Urothelium cell line (cell line): ENCODE measurements at regions not wholly inside any gene's neighbourhood (a gene's known extent, or its start where the extent isn't known, plus 50 kb on each side); places are given as distances from the start of the nearest gene placed in this dataset.

Experiments
- DNase-seq: peaks from one replicate; pipeline ENCODE4 v3.0.0; 2011; ENCODE audit warnings: low spot score, mixed read lengths
- FAIRE-seq: peaks from 2 replicates; lab custom pipeline; 2011; peaks lifted over from hg19 to GRCh38; lab: Jason Lieb, UNC

DNA sequence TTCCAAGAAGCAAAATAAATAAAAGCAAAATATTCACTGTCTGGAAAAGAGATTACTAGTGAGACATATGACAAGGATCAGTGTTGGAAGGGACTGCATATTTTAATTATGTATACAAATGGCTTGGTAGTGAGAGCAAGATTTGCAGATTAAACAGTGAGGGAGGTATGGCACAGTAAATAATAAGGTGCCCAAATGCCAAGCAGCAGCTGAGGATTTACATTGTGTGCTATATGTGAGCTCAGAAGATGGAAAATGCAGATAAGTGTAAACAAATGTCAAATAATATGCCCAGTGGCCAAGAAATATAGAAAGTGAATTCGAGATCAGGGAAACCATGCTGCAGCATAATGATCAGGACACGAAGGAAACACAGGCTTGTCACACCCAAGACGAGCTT, 173.8 kb upstream of the NRSN1 start:
- DNase-seq (no peak), FAIRE-seq (no peak)

DNA sequence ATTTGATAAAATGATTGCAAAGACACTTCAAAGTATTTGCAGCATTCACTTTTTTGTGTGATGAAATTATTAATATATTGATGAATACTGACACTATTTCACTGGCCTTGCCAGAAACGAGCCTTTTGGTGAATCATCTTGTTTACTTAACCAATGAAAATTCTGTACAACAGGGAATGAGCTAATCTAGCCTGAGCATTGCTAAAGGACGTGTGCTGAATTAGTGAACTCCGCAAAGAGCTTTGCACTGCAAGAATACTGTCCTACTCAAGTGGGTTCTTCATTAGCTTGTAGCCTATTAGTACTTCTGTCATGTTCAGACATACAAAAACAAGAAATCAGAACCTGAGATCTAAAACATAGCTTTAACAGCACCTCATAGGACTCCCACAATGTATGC, 172.0 kb upstream of the NRSN1 start:
- DNase-seq (no peak), FAIRE-seq (no peak)

DNA sequence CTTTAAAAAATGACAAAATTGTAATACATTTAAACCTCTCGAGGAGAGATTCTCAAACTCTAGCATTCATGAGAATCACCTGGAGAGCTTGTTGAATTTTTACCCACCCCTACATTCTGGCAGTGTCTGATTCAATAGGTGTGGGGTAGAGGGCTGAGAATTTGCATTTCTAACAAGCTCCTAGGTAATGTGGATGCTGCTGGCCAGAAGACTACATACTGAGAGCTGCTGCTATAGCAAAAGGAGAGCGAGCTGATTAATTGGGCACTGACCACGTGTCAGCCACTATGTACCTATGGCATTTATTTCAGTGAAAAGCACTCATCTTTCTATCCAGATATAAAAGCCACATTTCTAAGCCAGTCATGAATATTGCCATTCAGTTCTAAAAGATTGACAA, 169.0 kb upstream of the NRSN1 start:
- DNase-seq = no peak
- FAIRE-seq = no peak

DNA sequence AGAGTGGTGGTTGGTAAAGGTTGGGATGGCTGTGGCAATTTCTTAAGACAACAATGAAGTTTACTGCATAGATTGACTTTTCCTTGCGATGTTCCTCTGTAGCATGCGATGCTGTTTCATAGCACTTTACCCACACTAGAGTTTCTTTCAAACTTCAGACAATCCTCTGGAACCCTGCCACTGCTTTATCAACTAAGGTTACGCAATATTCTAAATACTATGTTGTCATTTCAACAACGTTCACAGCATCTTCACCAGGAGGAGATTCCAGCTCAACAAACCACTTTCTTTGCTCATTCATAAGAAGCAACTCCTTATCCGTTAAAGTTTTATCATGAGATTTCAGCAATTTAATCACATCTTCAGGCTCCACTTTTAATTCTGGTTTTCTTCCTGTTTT, 161.2 kb upstream of the NRSN1 start:
- no peak for FAIRE-seq
- no peak for DNase-seq

DNA sequence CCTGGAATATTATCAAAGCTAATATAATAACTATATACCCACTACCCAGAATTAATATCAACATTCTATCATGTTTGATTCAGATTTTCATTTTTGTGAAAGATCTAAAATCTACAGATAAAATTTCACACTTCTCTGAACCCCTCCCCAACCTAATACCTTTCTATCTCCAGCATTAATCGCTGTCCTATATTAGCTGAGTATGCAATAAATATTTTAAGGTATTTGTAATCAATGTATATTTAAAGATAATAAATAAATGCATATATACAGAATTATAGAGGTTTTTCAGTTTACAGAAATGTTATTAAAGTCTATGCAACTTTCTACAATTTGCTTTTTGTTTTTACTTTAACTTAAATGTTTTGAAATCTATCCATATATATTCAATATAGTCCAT, 156.7 kb upstream of the NRSN1 start:
- no peak for FAIRE-seq

DNA sequence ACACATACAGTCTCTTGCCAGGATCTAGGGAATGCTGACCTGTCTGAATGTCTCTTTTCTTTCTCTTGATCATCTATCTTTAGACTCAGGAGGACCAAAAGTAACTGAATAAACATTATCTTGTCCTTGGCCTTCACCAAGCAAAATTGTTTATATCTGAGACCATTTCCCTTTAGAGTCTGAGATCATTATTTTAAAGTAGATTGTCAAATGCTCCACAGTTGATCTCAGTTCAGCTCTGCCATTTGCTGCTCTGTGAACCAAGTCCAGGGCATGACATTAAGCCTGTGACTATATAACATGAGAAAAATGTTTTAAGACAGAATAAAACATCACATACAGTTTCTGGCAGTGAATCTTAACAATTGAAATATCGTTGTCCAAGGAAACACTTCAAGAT, 148.3 kb upstream of the NRSN1 start:
- no peak for FAIRE-seq
- no peak for DNase-seq

More for the DNA sequence above, 156.7 kb upstream of the NRSN1 start:
- DNase-seq = no peak

DNA sequence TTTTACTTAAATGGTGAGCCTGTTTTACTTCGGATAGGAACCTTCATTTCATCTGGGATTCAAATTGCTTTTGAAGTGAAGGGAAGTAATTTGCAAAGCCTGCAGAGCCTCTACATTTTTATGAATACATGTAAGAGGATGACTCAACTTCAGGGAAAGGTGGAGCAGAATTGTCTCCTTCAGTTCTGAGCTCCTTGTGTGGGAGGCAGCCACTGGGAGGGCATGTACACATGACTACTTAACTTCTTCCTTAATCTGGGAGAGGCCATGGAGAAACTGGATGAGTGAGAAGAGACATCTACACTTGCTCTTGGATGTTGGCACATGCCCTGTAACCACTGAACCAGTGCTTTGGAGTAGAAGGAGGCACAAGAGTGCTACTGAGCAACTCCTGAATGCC, 145.1 kb upstream of the NRSN1 start:
- FAIRE-seq = no peak

DNA sequence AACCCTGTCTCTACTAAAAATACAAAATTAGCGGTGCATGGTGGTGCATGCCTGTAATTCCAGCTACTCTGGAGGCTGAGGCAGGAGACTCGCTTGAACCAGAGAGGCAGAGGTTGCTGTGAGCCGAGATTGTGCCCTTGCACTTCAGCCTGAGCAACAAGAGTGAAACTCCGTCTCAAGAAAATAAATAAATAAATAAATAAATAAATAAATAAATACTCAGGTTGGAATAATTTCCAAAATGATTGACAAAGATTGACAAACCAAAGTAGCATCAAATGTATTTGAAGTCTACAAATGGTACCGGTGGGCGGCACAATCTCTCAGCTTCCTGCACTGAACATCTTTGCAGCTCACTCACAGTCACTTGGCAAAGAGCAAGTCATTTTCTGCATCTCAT, 144.1 kb upstream of the NRSN1 start:
- FAIRE-seq (no peak), DNase-seq (no peak)

More for the DNA sequence above, 145.1 kb upstream of the NRSN1 start:
- DNase-seq = peak; percentile 24

DNA sequence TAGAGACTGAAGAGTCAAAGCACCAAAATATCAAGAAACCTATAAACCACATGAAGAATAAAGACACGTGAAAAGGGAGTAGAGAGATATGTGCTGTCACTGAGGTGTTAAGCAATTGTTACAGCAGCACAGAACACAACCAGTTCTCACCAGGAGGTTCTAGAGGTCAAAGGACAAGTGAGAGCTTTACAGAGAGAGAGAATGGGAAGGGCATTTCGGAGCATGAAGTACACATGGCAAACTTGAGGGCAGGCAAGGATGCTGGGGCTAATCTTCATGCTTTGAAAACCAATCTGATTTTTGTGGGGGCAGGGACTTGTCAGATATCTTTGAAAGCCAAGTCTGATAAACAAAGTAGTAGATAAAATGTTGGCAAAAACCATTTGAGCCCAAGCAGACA, 142.3 kb upstream of the NRSN1 start:
- FAIRE-seq = no peak
- no peak for DNase-seq

DNA sequence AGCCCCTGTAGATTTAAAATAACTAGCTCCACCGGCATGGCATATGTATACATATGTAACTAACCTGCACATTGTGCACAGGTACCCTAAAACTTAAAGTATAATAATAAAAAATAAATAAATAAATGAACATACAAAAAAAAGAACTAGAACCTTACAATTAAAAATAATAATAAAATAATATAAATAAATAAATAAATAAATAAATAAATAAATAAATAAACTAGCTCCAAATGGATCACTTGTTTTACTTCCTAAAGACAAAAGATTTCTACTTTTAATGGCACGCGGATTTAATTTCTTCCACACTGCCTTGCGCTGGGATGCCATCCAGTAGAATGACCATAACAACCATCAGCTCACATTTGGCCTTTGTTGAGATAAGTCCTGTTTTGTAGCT, 141.0 kb upstream of the NRSN1 start:
- FAIRE-seq = no peak

DNA sequence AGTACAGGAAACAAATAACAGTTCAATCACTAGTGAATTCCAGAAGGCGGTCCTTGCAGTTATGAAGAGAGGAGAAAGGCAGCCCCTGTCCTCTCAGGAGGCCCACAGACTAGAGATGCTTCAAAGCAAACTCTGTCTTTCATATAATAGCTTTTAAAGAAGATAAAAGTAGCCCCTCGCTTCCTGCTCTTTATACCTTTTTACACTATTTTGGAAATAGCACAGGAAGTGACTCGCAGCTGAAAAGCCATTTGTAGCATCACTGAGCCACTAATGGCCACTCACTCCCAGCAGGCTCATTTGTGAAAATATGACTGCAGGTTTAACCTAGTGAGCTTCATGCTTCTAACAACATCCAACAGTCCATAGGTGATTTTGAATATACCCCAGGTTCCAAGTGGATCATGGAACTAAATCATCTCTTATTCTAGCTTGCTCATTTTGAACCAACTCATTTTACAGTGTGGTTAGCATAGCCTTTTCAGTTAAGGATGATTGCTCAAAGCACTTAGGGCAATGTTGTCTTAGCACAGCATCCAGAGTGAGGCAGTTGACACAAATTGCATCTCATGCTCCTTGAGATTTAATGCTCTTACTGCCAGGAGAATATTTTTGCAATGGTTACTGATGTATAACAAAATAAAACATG, 136.0 kb upstream of the NRSN1 start:
- no peak for FAIRE-seq

More for the DNA sequence above, 141.0 kb upstream of the NRSN1 start:
- DNase-seq = no peak

DNA sequence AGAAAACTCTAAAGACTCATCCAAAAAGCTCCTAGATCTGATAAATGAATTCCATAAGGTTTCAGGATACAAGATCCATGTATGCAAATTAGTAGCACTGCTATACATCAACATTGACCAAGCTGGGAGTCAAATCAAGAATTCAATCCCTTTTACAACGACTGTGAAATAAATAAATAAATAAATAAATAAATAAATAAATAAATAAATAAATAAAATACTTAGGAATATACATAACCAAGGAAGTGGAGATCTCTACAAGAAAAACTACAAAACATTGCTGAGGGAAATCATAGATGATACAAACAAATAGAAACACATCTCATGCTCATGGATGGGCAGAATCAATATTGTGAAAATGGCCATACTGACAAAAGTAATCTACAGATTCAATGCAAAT, 132.0 kb upstream of the NRSN1 start:
- no peak for DNase-seq
- no peak for FAIRE-seq

More for the DNA sequence above, 136.0 kb upstream of the NRSN1 start:
- no peak for DNase-seq

DNA sequence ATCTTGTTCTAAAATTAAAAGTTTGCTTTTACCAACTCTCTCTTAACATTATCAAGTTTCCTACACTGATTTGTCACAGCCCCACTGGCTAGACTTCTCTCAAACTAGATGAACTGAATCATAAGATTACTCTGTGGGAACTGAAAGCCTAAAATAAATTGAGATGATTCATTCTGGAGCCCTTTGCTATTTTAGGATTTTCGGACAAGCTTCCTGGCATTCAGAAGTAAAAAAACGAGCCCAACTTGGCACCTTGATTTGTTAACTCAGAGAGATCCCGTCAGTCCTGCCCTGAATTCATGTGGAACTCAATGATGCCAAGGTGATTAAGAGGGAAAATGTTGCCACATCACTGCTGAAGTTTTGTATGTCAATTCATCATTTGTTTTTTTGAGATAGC, 122.0 kb upstream of the NRSN1 start:
- FAIRE-seq = no peak
- peak; percentile 51 for DNase-seq

DNA sequence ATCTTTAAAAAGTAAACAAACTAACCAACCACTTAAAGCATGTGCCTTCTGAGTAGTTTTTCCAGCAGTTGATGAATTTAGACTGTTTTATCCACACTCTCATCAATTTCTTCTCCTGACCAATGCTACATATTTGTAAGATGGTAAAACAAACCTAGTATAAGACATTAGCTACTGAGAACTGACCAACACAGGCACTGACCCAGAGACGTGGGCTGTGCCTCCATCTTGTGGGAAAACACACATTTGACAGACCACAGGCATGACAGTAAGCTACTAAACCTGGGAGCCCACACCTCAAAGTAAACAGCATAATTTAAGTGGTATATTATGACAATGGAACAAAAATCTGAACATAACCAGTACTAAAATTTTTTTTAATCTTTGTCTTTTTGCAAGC, 121.4 kb upstream of the NRSN1 start:
- peak; percentile 9 for DNase-seq
- FAIRE-seq = peak; percentile 52

DNA sequence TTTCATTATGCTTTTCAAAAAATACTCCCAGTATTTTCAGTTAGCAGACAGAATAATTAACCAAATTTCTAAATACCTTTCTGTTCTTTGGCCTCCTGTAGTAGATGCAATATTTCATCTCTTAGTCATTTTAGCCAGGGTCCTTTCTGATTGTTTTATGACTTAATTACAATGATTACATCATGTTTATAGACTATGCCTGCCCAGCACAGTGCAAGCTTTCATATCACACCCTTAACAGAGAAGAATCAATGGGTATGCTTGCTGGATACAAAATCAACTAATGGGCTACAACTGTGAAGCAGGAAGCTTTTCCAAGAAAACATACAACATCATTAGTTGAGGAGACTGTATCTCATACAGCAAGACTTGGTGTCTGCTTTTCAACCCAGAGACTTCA, 119.8 kb upstream of the NRSN1 start:
- FAIRE-seq (no peak), DNase-seq (no peak)

DNA sequence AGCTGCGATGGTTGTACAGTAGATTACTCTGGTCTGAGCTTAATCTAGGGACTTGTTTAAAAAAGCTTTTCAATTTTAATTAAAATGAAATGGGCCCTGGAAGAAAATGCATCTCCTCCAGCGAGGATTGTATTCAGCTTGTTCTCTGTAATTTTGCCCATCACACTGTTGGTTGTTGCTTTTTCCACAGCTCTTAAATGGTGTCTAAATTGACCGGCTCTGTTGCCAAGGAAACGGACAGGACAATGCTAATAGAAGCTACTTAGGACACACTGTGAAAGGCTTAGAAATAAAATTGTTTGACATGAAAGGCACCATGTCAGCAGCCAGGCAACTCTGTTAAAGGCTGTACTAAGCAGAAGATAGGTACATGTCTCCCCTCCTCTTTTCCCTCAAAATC, 116.7 kb upstream of the NRSN1 start:
- FAIRE-seq = no peak
- no peak for DNase-seq

DNA sequence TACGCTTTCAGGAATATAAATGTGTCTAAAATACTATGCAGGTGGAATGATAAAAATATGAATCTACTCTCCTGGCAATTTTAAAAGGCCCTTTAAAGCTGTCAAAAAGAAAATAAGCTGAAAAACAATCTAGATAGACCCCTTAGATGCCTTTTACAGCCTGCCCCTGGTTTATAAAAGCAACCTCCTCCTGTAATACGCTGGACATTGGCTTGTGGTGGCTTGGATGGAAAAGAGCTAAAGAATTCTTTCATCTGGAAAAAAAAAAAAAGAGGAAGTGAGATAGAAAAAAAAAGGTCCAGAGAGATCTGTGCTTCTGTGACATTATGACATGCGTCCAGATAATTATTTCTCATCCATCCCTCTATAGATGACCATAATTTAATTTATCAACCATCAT, 115.9 kb upstream of the NRSN1 start:
- no peak for DNase-seq
- no peak for FAIRE-seq

DNA sequence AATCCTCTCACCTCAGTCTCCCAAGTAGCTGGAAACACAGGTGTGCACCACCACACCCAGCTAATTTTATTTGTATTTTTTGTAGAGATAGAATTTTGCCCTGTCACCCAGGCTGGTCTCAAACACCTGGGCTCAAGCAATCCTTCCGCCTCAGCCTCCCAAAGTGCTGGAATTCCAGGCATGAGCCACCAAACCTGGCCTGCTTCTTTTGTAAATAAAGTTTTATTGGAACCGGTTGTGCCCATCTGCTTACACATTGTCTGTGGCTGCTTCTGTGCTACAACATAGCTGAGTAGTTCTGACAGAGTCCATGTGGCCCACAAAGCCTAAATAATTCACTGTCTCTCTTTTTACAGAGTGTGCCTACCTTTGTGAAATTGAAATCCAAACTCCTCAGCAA, 109.7 kb upstream of the NRSN1 start:
- FAIRE-seq (no peak), DNase-seq (no peak)

DNA sequence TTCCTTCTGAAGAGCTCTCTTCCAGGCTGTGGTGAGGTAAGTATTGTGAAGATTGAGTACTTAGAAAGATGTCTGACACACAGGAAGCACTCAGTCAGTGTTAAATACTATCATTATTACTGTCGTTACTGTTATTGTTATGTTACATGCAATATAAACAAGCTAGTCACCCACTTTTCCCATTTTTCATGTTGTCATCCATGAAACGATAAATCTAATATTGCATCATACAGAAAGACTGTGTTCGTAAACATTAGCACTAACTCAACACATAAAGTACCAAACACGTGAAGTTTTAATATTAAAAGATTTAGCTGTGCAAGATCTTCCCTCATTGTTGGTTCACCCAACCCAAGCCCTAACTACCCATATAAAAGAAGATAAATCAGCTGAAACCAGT, 109.2 kb upstream of the NRSN1 start:
- FAIRE-seq = no peak
- no peak for DNase-seq

DNA sequence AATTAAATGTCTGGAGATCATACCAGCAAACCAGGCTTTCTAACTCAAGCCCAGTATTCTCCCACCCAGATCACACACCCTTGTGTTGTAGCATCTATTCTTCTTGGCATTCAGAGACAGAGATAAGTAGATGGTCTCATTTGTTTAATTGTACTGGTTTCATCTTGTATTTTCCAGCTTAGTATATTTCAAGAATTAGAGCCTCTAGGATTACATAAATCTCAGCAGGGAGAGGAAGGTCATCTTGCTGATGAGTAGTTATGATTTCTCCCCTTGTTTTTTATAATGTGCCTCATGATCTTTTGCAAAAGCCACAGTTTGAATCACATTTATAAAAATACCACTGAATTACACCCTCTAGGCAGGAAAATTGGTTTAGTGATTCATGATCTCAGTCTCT, 106.6 kb upstream of the NRSN1 start:
- FAIRE-seq = no peak
- DNase-seq = no peak

DNA sequence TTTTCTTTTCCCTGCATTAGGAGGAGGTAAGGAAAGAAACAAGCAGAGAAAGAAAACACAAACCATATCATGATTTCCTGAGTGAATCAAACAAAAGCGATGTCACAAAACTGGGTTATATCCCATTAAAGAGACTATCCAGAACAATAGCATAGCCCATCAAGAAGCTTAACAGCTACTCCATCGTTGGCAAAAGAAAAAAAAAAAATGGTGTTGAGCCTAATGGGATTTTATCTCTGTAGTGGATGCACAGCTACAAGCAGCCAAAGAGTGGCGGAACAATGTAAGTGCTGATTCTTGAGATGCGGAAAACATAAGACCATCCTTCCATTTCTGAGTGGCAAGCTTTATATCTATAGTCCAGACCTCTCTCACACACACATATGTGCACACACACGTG, 106.2 kb upstream of the NRSN1 start:
- DNase-seq = no peak
- no peak for FAIRE-seq

DNA sequence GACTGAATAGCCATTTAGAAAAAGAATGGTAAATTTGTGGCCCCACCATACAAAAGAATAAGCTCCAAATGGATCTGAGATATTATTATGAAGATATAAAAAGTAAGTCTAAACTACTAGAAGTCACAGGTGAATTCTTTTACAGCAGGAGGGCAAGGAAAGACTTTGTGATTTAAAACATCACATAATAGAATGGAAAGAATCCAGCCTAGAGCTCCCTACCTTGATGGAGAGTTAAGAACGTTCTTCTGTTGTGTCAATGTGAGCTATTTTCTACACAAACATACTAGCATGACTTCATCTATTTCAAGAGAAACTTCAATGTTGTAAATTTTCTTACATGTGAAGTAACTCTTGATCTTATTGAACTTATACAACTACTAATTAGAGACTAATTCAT, 100.0 kb upstream of the NRSN1 start:
- no peak for DNase-seq
- no peak for FAIRE-seq

DNA sequence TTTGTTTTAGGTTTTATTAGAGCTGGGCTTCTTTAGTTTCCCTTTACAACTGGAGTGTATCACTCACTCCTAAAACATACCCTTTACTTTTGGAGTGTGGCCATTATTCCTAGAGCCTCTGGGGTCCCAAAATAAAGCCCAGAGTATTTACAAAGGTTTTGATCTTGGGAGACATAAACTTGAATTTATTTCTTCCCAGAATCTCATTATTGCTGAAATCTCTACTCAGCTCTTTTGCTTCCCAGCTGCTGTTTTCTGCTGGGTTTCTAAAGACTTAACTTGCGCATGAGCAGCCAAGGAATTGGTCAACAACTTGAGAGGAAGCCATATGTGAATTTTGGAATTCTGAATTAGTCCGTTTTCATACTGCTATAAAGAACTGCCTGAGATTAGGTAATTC, 94.5 kb upstream of the NRSN1 start:
- FAIRE-seq (no peak), DNase-seq (no peak)
